Pancreas (tissue), 10 donors: ENCODE measurements at regions not wholly inside any gene's neighbourhood (a gene's known extent, or its start where the extent isn't known, plus 50 kb on each side); places are given as distances from the start of the nearest gene placed in this dataset.

Source experiments
- ATAC-seq, 4 donors: fragments of 200-7000 bp; cut with Tn5 transposase; one replicate each; pipeline versions ENCODE4 v1.8.0 to v1.9.1; 2020; ENCODE audit warnings: mild to moderate bottlenecking in 4 of 4, moderate library complexity in 4 of 4
- DNase-seq, 6 donors: peaks; one replicate each; pipeline ENCODE4 v3.0.0-alpha.2; 2020
- FAIRE-seq: peaks from 2 replicates; lab custom pipeline; 2012; peaks lifted over from hg19 to GRCh38; lab: Jason Lieb, UNC
- H3K27ac ChIP-seq, 4 donors: fragments of 200-600 bp; sonication (generic); 1 replicate in 3 of 4; 2 replicates in 1 of 4; pipeline versions ENCODE4 v1.5.0 to v1.8.0; 2020
- H3K27me3 ChIP-seq, 4 donors: fragments of 200-600 bp; one replicate each; pipeline ENCODE4 v1.8.0; 2021
- H3K36me3 ChIP-seq, 3 donors: fragments of 200-600 bp; sonication (generic) in 1 of 3; one replicate each; pipeline versions ENCODE4 v1.5.0 to v1.8.0; 2020 to 2021
- H3K4me1 ChIP-seq, 3 donors: fragments of 200-600 bp; one replicate each; pipeline ENCODE4 v1.8.0; 2021
- H3K4me3 ChIP-seq, 4 donors: fragments of 200-600 bp; sonication (generic) in 2 of 4; one replicate each; pipeline versions ENCODE4 v1.5.0 to v1.8.0; 2020 to 2021
- H3K9me3 ChIP-seq, 4 donors: fragments of 200-600 bp; one replicate each; pipeline ENCODE4 v1.8.0; 2021
- CTCF ChIP-seq, 4 donors: fragments of 200-600 bp; sonication (generic) in 3 of 4; IDR thresholded peaks; one replicate each; pipeline versions ENCODE4 v1.5.0 to v1.8.0; 2021; ENCODE audit warnings: antibody characterized with exemption in 4 of 4
- WGBS, 2 donors: extraction: QIAGEN DNeasy Blood & Tissue Kit; methylation state at CpG; one replicate each; pipeline ENCODE4 v1.1.7; 2013; 5-methylcytosine and 5-hydroxymethylcytosine counted together
- intact Hi-C, 3 donors: fragments of 100-400 bp; cut with DNase I; formaldehyde crosslinking; loops; one replicate each; pipeline versions ENCODE4 v1.11.1 to v1.14.2; 2022
- donor health status: healthy with polysubstance abuse.
- donor health status: DM: no; HTN: no; CAD: no; lungs with moderate emphysema.
- donor health status: DM: no; HTN: no; CAD: no.
- donor health status: control.
- donor health status: control.
- donor health status: Bipolar disorder and iron deficiency.
- donor health status: DM: yes; HTN: yes; CAD: no.
- donor health status: DM: no; HTN: no; CAD: no.
- donor health status: DM: no; HTN: no; CAD: no.
- donor health status: DM: yes; HTN: yes; CAD: no.

- no peak for TF ChIP-seq CTCF (IDR thresholded peaks at IDR 0.05)
- WGBS, 2 donors, result 73 to 82% methylated on average over 5 of the region's 5 CpGs
- no peaks in the 10 kb centered on the region for H3K9me3 ChIP-seq
- H3K27me3 ChIP-seq, result no peaks in the 10 kb centered on the region
- no peaks in the 10 kb centered on the region for H3K4me1 ChIP-seq
- ATAC-seq, result no peak
- H3K36me3 ChIP-seq, result no peaks in the 10 kb centered on the region
- DNase-seq, result no peak
- intact Hi-C loops, result no loop called here
- no peak overlapping the region for H3K27ac ChIP-seq
- H3K4me3 ChIP-seq, result no peak overlapping the region
- FAIRE-seq, result no peak
Observed at GRCh38 chr1:4415476-4415875, 238.9 kb upstream of the AJAP1 start.

- H3K27ac ChIP-seq, result no peak overlapping the region
- H3K9me3 ChIP-seq, result no peaks in the 10 kb centered on the region
- TF ChIP-seq CTCF (IDR thresholded peaks at IDR 0.05), result no peak
- H3K4me3 ChIP-seq, result no peak overlapping the region
- intact Hi-C loops, result no loop called here
- DNase-seq (no peak), FAIRE-seq (no peak), ATAC-seq (no peak)
- H3K27me3 ChIP-seq, result no peaks in the 10 kb centered on the region
- no peaks in the 10 kb centered on the region for H3K36me3 ChIP-seq
- no peaks in the 10 kb centered on the region for H3K4me1 ChIP-seq
- WGBS, 2 donors, result 59 to 67% methylated on average over 5 of the region's 5 CpGs
Observed at GRCh38 chr1:4416189-4416588, 238.2 kb upstream of the AJAP1 start.

- Histone ChIP-seq H3K36me3 (no peaks in the 10 kb centered on the region), H3K27me3 (no peaks in the 10 kb centered on the region), H3K4me3 (no peak overlapping the region), H3K27ac (no peak overlapping the region), H3K4me1 (no peaks in the 10 kb centered on the region), H3K9me3 (no peaks in the 10 kb centered on the region)
- ATAC-seq, result no peak
- no peak for FAIRE-seq
- no peak for DNase-seq
- intact Hi-C loops, result no loop called here
- whole genome bisulfite sequencing, 2 donors, result 76 to 88% methylated on average over 7 of the region's 7 CpGs
- no peak for TF ChIP-seq CTCF (IDR thresholded peaks at IDR 0.05)
Observed at GRCh38 chr1:4418021-4418420, 236.4 kb upstream of the AJAP1 start.

- DNase-seq (no peak), FAIRE-seq (no peak), ATAC-seq (no peak)
- TF ChIP-seq CTCF (IDR thresholded peaks at IDR 0.05), result no peak
- Histone ChIP-seq H3K27ac (no peak overlapping the region), H3K36me3 (no peaks in the 10 kb centered on the region), H3K27me3 (no peaks in the 10 kb centered on the region), H3K4me3 (no peak overlapping the region), H3K4me1 (no peaks in the 10 kb centered on the region), H3K9me3 (no peaks in the 10 kb centered on the region)
- intact Hi-C loops, result no loop called here
- WGBS, 2 donors, result 46 to 49% methylated on average over 5 of the region's 5 CpGs
Observed at GRCh38 chr1:4421986-4422385, 232.4 kb upstream of the AJAP1 start.

- no peaks in the 10 kb centered on the region for H3K9me3 ChIP-seq
- no peak overlapping the region for H3K4me3 ChIP-seq
- DNase-seq, result no peak
- no peaks in the 10 kb centered on the region for H3K27me3 ChIP-seq
- no peak for TF ChIP-seq CTCF (IDR thresholded peaks at IDR 0.05)
- ATAC-seq, result no peak
- H3K27ac ChIP-seq, result no peak overlapping the region
- 53 to 62% methylated on average over 18 of the region's 18 CpGs for WGBS, 2 donors
- FAIRE-seq, result no peak
- intact Hi-C loops, result no loop called here
- H3K36me3 ChIP-seq, result no peaks in the 10 kb centered on the region
- H3K4me1 ChIP-seq, result no peaks in the 10 kb centered on the region
Observed at GRCh38 chr1:4422504-4423289, 231.7 kb upstream of the AJAP1 start.
